Skin epidermis (tissue), 12 donors: ENCODE measurements at regions not wholly inside any gene's neighbourhood (a gene's known extent, or its start where the extent isn't known, plus 50 kb on each side); places are given as distances from the start of the nearest gene placed in this dataset.

Source experiments
- H3K27ac ChIP-seq, 21 experiments: fragments of 200-600 bp; sonication (generic) in 11 of 21; one replicate each; pipeline ENCODE4 v1.5.0; 2020; ENCODE audit warnings: mild to moderate bottlenecking in 3 of 21, inconsistent platforms in 2 of 21, moderate library complexity in 2 of 21
- H3K4me3 ChIP-seq, 7 experiments: fragments of 200-600 bp; sonication (generic) in 2 of 7; one replicate each; pipeline ENCODE4 v1.5.0; 2020; ENCODE audit warnings: inconsistent platforms in 2 of 7, mild to moderate bottlenecking in 2 of 7, moderate library complexity in 1 of 7

GRCh38 chr12:124438437-124439056 lies 128.9 kb downstream of the NCOR2 start:
- H3K4me3 ChIP-seq, result no peak overlapping the region
- H3K27ac ChIP-seq, result peak overlapping the region in 7 of 21 experiments; percentile 31 to 72 (median 57)

GRCh38 chr12:124437617-124438436 lies 129.6 kb downstream of the NCOR2 start:
- H3K27ac ChIP-seq, result peak overlapping the region in 2 of 21 experiments; percentile 4 to 25
- H3K4me3 ChIP-seq, result no peak overlapping the region

GRCh38 chr12:124437121-124437520 lies 130.3 kb downstream of the NCOR2 start:
- Histone ChIP-seq H3K4me3 (no peak overlapping the region), H3K27ac (peak overlapping the region in 1 of 21 experiments; percentile 4)

- Histone ChIP-seq H3K27ac (peak overlapping the region in 3 of 21 experiments; percentile 41 to 49 (median 44)), H3K4me3 (no peak overlapping the region)
Measured at GRCh38 chr12:124436366-124436765, 131.0 kb downstream of the NCOR2 start.

GRCh38 chr12:124435806-124436345 lies 131.5 kb downstream of the NCOR2 start:
- H3K4me3 ChIP-seq, result no peak overlapping the region
- H3K27ac ChIP-seq, result peak overlapping the region in 3 of 21 experiments; percentile 41 to 49 (median 44)

GRCh38 chr12:124434951-124435805 lies 132.2 kb downstream of the NCOR2 start:
- peak overlapping the region in 3 of 21 experiments; percentile 5 to 44 (median 19) for H3K27ac ChIP-seq

GRCh38 chr12:124434354-124434753 lies 133.1 kb downstream of the NCOR2 start:
- no peak overlapping the region for H3K4me3 ChIP-seq
- peak overlapping the region in 6 of 21 experiments; percentile 5 to 75 (median 28) for H3K27ac ChIP-seq

More at GRCh38 chr12:124434951-124435805, 132.2 kb downstream of the NCOR2 start:
- H3K4me3 ChIP-seq, result no peak overlapping the region

- H3K27ac ChIP-seq, result peak overlapping the region in 4 of 21 experiments; percentile 12 to 75 (median 52)
Measured at GRCh38 chr12:124433879-124434278, 133.5 kb downstream of the NCOR2 start.

GRCh38 chr12:124433147-124433874 lies 134.1 kb downstream of the NCOR2 start:
- H3K27ac ChIP-seq, result peak overlapping the region in 8 of 21 experiments; percentile 14 to 66 (median 40)
- no peak overlapping the region for H3K4me3 ChIP-seq

More at GRCh38 chr12:124433879-124434278, 133.5 kb downstream of the NCOR2 start:
- H3K4me3 ChIP-seq, result no peak overlapping the region

- H3K27ac ChIP-seq, result peak overlapping the region in 9 of 21 experiments; percentile 14 to 63 (median 33)
- no peak overlapping the region for H3K4me3 ChIP-seq
Measured at GRCh38 chr12:124432376-124432775, 135.0 kb downstream of the NCOR2 start.

- H3K4me3 ChIP-seq, result no peak overlapping the region
- H3K27ac ChIP-seq, result peak overlapping the region in 7 of 21 experiments; percentile 14 to 49 (median 33)
Measured at GRCh38 chr12:124431971-124432370, 135.4 kb downstream of the NCOR2 start.

- peak overlapping the region in 1 of 21 experiments; percentile 12 for H3K27ac ChIP-seq
- no peak overlapping the region for H3K4me3 ChIP-seq
Measured at GRCh38 chr12:124430491-124430890, 135.6 kb downstream of the RFLNA start.

GRCh38 chr12:124429535-124429934 lies 134.6 kb downstream of the RFLNA start:
- peak overlapping the region in 9 of 21 experiments; percentile 20 to 77 (median 60) for H3K27ac ChIP-seq
- H3K4me3 ChIP-seq, result no peak overlapping the region

- H3K27ac ChIP-seq, result peak overlapping the region in 15 of 21 experiments; percentile 20 to 77 (median 60)
- no peak overlapping the region for H3K4me3 ChIP-seq
Measured at GRCh38 chr12:124428792-124429281, 133.9 kb downstream of the RFLNA start.

- Histone ChIP-seq H3K4me3 (no peak overlapping the region), H3K27ac (peak overlapping the region in 14 of 21 experiments; percentile 1 to 77 (median 59))
Measured at GRCh38 chr12:124428136-124428791, 133.4 kb downstream of the RFLNA start.

- no peak overlapping the region for H3K4me3 ChIP-seq
- peak overlapping the region in 8 of 21 experiments; percentile 5 to 76 (median 30) for H3K27ac ChIP-seq
Measured at GRCh38 chr12:124426594-124427555, 132.0 kb downstream of the RFLNA start.

- H3K27ac ChIP-seq, result peak overlapping the region in 1 of 21 experiments; percentile 19
- H3K4me3 ChIP-seq, result no peak overlapping the region
Measured at GRCh38 chr12:124425667-124426066, 130.8 kb downstream of the RFLNA start.
